Tibial nerve (tissue), 4 donors: ENCODE measurements at regions not wholly inside any gene's neighbourhood (a gene's known extent, or its start where the extent isn't known, plus 50 kb on each side); places are given as distances from the start of the nearest gene placed in this dataset.

Source experiments
- EP300 ChIP-seq, 2 donors: sonication (generic); formaldehyde crosslinking; IDR thresholded peaks; one replicate each; pipeline ENCODE4 v1.6.1; 2017; ENCODE audit warnings: antibody characterized with exemption in 2 of 2, mild to moderate bottlenecking in 1 of 2
- POLR2A ChIP-seq, 2 donors: fragments of 450-650 bp; IDR thresholded peaks; one replicate each; pipeline ENCODE4 v1.6.1; 2017; ENCODE audit warnings: antibody characterized with exemption in 2 of 2, mild to moderate bottlenecking in 2 of 2, moderate library complexity in 2 of 2
- TF ChIP-seq, protein P1 (sequence below), 5 experiments: fragments of 200-600 bp in 3 of 5; fragments of 450-650 bp in 2 of 5; sonication (generic) in 3 of 5; IDR thresholded peaks; one replicate each; pipeline ENCODE4 v1.5.1; 2016 to 2019; ENCODE audit warnings: antibody characterized with exemption in 5 of 5, mild to moderate bottlenecking in 3 of 5, moderate library complexity in 2 of 5

- TF ChIP-seq, protein P1, sequence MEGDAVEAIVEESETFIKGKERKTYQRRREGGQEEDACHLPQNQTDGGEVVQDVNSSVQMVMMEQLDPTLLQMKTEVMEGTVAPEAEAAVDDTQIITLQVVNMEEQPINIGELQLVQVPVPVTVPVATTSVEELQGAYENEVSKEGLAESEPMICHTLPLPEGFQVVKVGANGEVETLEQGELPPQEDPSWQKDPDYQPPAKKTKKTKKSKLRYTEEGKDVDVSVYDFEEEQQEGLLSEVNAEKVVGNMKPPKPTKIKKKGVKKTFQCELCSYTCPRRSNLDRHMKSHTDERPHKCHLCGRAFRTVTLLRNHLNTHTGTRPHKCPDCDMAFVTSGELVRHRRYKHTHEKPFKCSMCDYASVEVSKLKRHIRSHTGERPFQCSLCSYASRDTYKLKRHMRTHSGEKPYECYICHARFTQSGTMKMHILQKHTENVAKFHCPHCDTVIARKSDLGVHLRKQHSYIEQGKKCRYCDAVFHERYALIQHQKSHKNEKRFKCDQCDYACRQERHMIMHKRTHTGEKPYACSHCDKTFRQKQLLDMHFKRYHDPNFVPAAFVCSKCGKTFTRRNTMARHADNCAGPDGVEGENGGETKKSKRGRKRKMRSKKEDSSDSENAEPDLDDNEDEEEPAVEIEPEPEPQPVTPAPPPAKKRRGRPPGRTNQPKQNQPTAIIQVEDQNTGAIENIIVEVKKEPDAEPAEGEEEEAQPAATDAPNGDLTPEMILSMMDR (IDR thresholded peaks at IDR 0.05) = no peak
- no peak for TF ChIP-seq POLR2A (IDR thresholded peaks at IDR 0.05)
- TF ChIP-seq EP300 (IDR thresholded peaks at IDR 0.05) = no peak
Measured at GRCh38 chr21:20388400-20388799, 609.8 kb upstream of the NCAM2 start.
